ENCODE measurements at regions not wholly inside any gene's neighbourhood (a gene's known extent, or its start where the extent isn't known, plus 50 kb on each side); places are given as distances from the start of the nearest gene placed in this dataset.

DNA sequence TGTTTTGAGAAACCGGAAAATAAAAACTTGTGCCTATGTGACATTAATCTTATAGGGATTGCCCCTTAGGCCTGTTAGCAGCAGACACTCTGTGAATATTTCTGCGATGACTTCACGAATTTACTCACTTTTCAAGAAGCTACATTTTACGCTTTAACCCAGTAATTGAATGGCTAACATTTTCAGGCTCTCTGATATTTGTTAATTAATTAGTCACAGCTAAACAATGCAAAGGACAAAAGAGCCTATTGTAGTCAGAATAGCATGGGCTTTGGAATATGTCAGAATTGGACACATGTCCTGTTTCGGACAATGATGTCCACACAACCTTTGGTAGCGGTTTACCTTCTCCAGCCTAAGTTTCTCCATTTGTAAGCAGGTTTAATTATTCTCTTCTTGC is 506.6 kb downstream of the EFNB2 start:
- DNase-seq, result no peak

DNA sequence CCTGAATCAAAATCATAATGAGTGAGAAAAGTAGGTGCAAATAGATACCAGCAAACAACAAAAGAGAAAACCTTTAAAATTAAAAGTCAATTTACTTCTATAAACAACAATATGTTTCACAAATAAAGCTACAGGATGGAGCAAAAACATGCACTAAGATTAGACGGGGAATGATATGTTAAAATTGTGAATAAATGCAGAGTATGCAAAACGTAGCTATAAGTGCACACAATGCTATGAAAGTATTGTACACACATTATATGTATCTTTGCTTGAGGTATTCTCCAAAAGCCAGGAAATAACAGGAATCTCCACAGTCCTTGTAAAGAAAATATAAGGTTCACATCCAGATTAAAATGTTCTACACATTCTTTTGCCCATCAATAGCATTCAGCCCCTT is 523.9 kb downstream of the EFNB2 start:
- no peak for DNase-seq

DNA sequence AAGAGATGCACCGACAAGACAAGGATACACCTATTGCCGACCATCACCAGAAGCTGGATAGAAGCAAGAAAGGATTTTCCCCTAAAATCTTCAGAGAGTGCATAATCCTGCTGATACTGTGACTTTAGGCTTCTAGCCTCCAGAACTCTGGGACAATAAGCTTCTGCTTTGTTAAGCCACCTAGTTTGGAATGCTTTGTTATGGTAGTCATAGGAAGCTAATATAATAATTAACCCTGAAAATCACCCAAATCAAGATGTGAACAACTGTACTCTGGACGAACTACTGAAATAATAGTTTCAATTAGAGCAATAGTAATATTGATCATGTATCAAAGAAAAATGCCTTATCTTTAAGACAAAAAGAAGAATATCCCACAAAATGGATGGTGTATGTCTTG is 524.6 kb downstream of the EFNB2 start:
- DNase-seq, result no peak

DNA sequence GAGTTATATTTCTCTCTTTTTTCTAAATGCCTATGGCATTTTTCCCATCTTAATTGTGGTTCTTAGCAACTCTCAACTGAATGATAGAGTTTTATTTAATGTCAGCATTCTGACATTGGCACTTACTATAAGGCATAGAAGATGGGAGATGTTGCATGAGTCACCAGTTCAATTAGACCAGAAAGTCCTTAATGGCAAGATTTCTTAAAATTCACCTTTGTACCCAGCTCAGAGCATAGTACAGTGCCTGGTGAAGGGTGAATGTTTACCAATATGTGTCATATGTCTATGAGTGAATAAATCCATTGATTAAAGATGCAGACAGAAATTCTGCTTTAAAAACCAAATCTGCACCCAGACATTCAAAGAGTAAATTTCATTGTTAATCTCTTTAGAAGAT is 526.9 kb downstream of the EFNB2 start:
- DNase-seq, result no peak

DNA sequence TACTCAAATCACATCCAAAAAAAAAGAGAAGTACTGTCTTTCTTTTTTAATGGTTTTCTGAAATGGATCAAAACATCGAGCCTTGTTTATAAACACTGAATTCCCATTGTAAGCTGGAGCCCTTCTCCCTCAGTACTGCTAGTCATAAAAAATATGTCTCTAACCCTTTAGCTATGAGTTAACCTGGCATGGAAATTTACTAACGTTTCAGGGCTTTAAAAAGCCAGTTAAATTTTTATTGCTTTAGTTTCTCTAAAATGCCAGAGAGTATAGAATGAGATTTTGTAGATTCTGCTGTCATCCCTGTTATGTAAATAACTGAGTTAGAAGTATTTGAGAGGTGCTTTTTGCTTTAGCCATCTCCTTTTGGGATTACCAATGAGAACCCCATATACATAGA is 528.3 kb downstream of the EFNB2 start:
- DNase-seq, result no peak

DNA sequence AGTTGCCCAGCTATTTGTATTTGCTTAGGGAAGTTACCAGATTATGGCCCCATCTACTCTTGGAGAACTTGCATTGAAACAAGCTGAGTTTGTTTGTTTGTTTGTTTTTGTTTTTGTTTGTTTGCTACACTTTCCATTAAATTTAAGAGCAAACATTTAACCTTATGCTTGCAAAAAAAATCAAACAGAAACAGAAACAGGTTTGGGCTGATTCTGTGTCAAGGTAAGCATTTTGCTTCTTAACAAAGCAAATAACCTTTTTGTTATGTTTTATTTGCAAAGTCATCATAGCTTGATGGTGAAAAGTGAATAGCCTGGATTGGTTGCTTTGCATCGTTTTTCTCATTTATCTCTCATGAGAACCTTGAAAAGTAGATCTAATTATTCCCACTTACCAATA is 531.8 kb downstream of the EFNB2 start:
- DNase-seq, result no peak

DNA sequence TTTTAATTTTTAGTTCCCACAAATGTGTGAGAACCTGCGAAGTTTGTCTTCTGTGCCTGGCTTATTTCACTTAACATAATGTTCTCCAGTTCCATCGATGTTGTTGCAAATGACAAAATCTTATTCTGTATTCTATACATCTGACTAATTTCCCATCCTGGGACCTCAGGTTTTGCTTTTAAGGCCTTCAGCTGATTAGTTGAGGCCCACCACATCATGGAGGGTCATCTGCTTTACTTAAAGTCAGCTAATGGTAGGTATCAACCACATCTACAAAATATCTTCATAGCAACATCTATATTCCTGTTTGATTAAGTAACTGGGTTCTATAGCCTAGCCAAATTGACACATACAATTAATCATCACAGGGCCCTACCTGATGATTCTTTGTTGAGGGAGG is 534.0 kb downstream of the EFNB2 start:
- DNase-seq, result no peak

DNA sequence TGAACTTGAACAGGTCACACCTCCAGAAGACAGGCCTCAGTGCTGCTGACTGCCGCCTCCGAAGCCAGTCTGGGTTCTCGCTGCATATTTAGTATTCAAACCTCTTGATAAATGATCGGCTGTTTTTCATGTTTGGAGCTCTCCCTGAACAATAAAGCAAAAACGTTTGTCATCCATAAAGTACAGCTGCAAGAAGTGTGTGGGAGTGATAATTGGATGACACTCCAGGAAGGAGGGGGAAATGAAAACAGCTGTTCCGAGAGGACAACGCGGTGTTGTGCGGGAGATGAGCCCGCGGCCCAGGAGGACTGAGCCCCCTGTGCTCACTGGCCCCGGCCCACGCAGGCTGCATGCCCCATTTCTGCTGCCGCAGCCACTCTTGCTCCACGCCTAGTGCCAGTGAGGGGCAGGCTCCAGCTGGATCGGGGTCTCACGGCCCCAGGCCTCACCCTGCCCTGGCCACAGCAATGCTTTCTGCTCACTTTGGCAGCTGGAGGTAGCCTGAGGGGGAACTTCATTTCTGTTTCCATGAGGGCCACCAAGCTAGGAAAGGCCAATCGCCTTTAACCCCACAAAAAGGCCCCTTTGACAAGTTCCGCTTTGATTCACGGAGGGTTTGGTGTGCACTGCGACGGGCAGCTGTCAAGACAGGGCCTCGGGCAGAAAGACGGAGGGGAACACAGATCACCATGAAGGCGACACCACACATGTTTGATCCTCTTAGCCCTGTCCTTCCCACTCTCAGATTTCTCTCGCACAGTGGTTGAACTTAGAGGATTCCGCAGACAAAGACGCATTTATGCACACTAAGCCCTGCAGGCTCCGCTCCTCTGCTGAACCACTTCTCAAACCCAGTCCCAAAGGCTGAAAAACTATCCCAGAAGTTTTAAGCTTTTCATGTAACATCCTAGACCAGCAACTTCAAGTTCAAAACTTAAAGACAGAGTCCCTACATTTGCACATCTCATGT is 537.6 kb downstream of the EFNB2 start:
- no peak for DNase-seq

DNA sequence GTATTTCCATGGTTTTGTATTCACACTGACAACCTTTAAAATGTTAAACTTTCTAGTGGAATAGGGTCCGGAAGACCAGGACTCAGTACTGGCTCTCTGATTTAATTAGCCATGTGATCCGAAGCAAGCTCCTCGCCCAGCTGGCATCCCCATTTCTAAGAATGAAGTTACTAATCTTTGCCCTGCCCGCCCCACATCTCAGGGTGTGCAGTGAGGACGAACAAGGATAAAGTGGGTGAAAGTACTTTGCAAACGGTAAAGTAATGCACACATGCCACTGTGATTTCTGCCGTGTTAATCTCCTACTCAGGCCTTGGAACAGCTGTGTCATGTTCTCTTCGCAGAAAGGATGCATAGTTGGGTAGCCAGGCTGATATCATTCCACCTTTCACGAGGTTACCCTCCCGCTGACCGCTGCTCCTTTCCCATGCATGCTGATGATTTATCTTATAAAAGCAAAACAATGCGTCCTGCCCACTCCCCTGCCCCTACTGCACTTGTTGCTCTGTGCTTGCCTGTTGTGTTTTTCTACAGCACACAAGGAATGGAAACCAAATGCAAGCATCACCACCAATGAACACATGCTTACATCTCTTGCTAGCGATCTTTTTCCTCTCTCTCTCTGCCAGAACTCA is 539.0 kb downstream of the EFNB2 start:
- DNase-seq, result no peak

DNA sequence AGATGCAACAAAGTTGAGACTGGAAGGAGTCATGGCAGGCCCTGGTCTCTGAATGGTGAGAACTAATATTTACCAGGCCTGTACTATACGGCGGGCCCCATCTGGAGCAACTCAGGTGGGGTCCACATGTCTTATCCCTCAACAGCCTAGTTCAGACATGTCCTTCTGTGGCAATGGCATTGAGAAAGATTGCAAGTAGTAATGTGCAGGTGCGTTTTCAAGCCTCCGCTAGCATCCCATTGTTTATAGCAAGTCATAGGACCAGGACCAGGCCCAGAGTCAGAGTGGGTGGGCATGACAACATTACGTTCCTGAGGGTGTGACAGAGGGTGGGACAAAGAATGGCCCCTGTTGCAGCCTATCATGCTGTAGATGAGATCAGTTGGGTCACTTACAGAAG is 541.1 kb downstream of the EFNB2 start:
- no peak for DNase-seq

DNA sequence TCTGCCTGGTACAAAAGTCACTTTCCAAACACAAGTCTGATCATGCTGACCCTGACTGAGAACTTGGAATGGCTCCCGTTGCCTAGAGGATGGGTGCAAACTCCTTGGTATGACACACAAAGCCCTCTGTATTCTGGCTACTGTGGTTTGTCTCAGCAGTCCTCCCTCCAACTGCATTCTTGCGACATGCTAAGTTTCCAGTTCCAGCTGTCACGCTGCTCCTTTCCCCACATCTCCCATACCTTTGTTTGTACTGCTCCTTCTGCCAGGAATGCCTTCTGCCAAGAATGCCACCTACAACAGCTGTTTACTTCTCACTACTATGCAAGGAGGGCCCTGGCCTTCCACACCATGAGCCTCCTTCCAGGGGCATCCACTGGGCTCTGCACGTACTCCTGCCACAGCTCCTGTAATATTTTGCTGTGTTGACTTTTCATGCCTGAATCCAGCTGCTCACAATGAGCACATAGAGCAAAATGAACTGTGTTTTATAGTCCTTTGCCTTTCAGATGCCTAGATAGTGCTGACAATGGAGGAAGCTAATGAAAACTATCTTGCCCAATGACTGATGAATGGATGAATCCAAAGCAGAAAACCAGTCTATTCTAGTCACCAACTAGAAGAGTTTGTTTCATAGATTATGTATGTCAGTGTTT is 543.7 kb downstream of the EFNB2 start:
- DNase-seq, result no peak

DNA sequence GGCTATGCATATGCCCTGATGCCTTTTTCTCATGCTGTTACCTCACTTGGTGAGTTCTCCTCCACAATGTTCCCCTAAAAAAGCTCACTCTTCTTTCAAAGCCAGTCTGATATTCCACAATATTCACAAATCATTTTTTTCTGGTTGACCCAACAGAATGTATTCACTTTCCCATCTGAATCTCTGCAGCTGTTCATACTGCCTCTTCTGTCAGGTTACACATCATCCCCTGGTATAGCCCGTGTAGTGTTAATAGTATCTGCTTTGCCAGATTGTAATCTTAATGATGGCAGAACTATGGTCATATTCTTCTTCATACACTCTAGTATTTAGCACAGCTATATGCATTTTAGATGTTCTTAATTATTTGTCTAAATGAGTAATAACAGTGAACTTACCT is 544.3 kb downstream of the EFNB2 start:
- DNase-seq, result no peak

DNA sequence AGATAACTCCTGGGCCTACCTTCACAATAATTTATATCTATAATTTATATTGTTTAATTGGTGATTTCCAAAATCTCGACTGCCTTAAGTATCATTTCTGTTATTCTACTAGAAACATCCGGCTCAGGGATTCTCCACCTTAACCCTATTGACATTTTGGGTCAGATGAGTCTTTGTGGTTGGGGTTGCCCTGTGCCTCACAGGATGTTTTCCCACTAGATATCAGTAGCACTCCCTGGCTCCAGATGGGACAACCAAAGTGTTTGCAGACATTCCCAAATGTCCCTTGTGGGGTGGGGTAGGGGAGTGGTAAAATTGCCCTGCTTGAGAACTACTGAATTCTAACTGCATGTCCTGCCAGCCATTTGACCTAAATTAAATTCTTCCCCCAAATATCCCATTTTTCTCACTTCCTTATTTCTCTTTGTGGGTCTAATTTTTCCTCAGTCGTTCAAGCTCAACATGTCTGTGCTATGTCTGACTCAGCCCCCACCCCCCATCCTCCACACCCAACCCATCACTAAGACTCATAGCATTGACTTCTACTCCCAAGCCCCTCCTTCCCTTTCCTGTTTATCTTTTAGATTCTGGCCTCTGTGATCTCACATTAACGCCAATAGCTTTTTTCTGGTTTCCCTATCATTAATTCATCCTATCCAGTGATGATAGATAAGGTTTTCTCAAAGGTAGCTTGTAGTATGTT is 545.1 kb downstream of the EFNB2 start:
- DNase-seq, result no peak

DNA sequence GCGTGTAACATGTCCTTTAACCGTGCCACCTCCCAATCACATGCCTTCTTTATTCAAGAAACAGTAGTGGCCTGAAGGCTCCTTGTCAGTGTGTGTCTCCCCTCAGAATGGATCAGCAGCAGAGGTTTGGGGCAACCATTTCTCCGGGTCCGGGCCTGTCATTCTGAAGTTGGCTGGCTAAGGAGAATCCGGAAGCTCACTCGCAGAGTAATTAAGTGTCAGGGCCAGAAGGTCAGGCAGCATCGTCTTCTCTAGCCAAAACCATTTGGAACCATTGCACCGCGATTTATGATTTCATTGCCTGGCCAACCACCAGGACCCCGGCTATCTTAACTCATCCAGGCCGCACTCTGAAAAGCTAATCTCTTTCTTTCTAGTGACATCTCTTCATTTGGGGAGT is 550.8 kb downstream of the EFNB2 start:
- no peak for DNase-seq

DNA sequence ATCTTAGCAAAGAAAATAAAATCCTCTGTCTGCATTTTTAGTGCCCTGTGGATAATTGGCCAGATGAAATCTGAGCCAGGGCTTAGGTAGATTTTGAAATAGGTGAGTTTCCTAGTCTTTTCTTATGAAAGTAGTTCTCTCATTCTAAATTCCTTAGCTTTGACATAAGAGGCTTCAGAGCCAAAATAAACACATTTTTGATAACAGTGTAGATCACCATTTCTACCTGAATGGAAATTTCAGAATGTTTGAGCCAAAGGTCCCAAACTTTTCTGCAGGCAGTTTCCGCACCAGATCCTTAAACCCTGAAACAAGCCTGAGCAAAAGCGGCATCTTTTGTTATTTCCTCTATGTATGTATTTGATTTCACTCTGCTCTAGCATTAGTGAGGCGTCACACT is 551.2 kb downstream of the EFNB2 start:
- DNase-seq, result no peak

DNA sequence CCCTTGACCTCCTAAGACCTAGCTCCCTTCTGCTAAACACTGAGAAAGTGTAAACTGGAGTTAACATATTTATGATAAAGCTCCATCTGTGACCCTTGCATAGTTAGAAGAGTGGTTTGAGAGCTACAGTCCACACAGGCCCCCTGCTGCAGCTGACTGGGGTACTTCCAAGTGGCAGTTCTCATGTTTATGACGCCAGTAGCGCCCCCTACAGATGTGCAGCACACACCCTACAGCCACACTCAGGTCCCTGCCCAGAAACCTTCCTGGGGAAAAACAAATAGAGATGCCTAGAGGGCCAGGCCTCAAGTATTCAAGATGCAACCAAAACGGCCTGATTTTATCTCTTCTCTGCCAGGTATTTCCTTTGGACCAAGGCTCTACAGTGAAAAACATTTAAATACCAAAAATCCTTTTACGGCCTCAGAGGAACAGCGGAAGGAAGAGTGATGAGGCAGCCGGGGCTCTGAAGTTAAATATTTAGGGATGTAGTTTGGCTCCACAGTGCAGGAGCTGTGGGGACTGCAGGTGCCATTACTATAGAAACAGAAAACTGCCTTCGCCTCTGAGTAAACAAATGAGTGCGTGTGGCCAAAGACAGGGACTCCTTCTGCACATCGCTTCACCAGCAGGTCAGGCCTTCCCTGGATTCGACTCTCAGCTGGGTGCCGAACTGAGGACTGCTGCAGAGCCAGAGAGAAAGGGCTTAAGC is 553.1 kb downstream of the EFNB2 start:
- no peak for DNase-seq

DNA sequence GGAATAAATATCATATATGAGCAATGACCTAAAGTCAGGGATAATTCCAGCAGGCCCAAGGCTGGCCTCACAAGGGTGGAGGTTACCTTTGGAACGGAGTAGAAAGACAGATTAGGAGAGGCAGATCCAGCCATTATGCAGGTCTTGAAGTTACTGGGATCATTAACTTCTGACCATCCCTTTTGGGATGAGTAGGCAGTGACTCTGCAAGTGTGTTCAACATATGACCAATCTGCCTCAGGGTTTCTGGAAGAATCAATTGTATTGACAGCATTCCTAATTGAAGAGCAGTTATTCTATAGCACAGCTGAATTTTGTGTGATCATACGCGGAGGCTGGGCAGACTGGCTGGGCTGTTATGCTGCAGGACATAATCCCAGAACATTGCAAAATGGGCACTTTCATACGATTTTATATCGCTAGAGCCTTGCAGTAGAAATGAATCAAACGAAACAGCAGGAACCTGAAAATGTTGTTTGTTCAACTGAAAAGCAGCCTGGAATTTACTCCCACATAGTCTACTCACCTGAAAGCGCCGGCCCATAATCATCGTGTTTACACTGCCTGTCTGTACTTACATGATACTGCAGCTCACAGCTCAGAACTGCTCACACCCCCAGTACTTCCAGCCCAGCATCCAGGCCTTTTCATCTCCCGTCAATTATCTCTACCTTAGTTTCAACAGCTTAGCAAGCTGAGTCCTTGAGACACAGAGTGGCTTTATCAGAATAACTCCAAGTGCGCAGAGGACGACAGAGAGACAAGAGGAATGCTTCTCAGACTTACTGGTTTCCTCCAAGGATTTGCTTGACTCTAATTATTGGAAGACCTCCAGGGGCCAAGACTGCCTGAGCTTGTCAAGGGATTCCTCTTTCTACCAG is 556.1 kb downstream of the EFNB2 start:
- no peak for DNase-seq

DNA sequence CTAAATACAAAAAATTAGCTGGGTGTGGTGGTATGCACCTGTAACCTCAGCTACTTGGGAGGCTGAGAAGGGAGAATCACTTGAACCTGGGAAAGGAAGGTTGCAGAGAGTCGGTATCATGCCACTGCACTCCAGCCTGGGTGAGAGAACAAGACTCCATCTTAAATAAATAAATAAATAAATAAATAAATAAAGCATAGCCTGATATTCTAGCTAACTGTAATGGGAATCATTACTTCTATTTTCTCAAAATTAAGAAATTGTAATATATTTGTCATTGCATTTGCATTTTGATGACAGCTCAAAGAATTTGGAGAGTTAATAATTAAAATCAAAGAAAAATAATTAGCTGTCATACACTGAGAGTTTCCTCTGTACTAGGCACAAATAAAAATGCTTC is 561.1 kb downstream of the EFNB2 start:
- no peak for DNase-seq

DNA sequence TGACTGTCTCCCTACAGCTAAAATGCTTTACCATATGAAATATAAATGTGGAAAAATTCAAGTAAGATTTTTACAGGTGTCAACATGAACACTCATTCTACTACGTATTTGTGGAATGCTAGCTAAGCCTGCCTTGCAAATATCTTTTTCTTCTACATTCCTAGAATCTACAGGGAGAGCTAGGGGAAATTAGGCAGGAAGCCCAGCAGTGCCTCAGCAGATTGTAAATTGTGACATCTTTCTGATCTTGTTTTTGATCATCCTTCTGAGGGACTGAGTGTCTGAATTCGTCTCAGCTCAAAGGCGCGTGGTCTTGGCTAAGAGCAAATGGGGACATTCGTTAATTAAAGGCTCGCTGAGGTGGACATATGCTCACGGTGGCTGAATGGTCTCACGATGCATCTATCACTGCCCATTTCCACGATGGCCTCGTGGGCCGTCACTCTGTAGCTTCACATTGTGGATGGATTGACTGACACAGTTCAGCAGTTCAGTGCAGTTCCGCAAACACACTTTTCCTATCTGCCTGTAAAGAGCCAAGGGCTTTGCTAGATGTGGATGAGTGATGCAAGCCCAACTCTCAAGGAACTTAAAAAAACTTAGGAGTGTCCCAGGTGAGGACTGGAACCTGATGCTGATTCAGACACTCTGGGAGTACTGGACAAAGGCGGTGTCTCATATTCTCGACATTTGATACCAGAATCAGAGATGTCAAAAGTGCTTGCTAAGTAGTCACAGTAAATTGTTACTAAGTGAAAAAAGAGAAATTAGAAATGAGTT is 562.5 kb downstream of the EFNB2 start:
- no peak for DNase-seq

DNA sequence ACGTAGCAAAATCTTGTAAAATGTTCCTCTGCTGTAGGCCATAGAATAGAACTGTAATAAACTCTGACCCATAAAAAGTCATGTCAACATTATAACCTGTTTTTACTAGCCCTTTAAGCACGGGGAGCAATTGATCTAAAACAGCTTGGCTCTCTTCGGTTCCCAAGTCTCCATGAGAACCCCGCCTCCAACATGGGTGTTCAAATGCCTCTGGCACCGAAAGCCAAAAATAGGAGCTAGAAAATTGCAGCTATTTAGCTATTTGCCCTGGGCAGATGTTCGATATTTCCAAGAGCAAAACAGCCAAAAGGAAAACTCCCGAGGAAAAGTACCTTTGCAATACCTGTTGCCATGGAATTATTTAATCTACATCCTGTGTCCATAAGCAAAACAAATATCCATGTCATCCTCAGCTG is 563.1 kb downstream of the EFNB2 start:
- no peak for DNase-seq

DNA sequence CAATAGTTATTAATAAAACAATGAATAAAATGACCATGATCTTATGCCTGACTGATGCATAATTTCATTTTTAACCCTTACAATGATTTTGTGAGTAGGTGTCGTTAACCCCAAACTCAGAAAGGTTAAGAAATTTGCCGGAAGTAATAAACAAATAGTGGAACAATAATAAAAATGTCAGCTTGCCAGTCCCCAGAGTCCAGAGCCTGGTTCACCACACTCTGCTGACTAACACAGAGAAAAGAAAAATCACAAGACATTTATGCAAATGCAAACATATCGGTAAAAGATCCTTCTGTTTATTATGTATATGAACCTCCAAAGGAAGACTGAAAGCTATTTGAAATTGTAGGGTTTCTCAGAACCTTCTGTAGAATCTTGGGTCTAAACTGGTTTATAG is 563.7 kb downstream of the EFNB2 start:
- no peak for DNase-seq

Measured in KG1 (cell line).